OCI-LY7 (cell line): ENCODE measurements at regions not wholly inside any gene's neighbourhood (a gene's known extent, or its start where the extent isn't known, plus 50 kb on each side); places are given as distances from the start of the nearest gene placed in this dataset.

Experiments
- CTCF ChIP-seq: fragments of 200-600 bp; sonication (generic); conservative IDR thresholded peaks from 2 replicates; pipeline ENCODE4 v1.5.1; 2014; ENCODE audit warnings: mild to moderate bottlenecking, antibody characterized with exemption, low read length, moderate library complexity, mixed read lengths
- EZH2phosphoT487 ChIP-seq: fragments of 200-600 bp; sonication (generic); IDR thresholded peaks from 2 replicates; pipeline ENCODE4 v1.6.1; 2018; ENCODE audit warnings: low read depth, borderline replicate concordance, mild to moderate bottlenecking, mixed run types, antibody characterized with exemption, low read length, moderate library complexity, mixed read lengths

GRCh38 chr5:161058781-161059180, 206.8 kb upstream of the ATP10B start:
- TF ChIP-seq CTCF (no peak), EZH2phosphoT487 (no peak)
